ENCODE measurements at regions not wholly inside any gene's neighbourhood (a gene's known extent, or its start where the extent isn't known, plus 50 kb on each side); places are given as distances from the start of the nearest gene placed in this dataset.

- H3K4me3 ChIP-seq (ENCODE audit: low read length) = no peak overlapping the region
- no peak for DNase-seq
- 40% methylated on average over 1 of the region's 5 CpGs for WGBS (ENCODE audit: insufficient coverage)
- H3K27ac ChIP-seq (ENCODE audit: low read length) = no peak overlapping the region
- peaks cover 8% of the 10 kb centered on the region for H3K9me3 ChIP-seq (replicated peaks; ENCODE audit: control insufficient read depth, low read depth, low read length)
- no peaks in the 10 kb centered on the region for H3K36me3 ChIP-seq (ENCODE audit: control insufficient read depth, insufficient read depth, low read length)
- no peaks in the 10 kb centered on the region for H3K4me1 ChIP-seq (ENCODE audit: control insufficient read depth, insufficient read depth, low read length)
- no peaks in the 10 kb centered on the region for H3K27me3 ChIP-seq (ENCODE audit: control insufficient read depth, insufficient read depth, low read length)
These were observed 372.1 kb upstream of the RUNX1 start for GRCh38 chr21:35421221-35421620.

- no peaks in the 10 kb centered on the region for H3K27me3 ChIP-seq (ENCODE audit: control insufficient read depth, insufficient read depth, low read length)
- H3K9me3 ChIP-seq (replicated peaks; ENCODE audit: control insufficient read depth, low read depth, low read length) = peaks cover 8% of the 10 kb centered on the region
- H3K4me1 ChIP-seq (ENCODE audit: control insufficient read depth, insufficient read depth, low read length) = no peaks in the 10 kb centered on the region
- no peak for DNase-seq
- H3K27ac ChIP-seq (ENCODE audit: low read length) = no peak overlapping the region
- H3K36me3 ChIP-seq (ENCODE audit: control insufficient read depth, insufficient read depth, low read length) = no peaks in the 10 kb centered on the region
- H3K4me3 ChIP-seq (ENCODE audit: low read length) = no peak overlapping the region
- WGBS (ENCODE audit: insufficient coverage) = 100% methylated on average over 1 of the region's 2 CpGs
These were observed 371.6 kb upstream of the RUNX1 start for GRCh38 chr21:35420656-35421055.

DNA sequence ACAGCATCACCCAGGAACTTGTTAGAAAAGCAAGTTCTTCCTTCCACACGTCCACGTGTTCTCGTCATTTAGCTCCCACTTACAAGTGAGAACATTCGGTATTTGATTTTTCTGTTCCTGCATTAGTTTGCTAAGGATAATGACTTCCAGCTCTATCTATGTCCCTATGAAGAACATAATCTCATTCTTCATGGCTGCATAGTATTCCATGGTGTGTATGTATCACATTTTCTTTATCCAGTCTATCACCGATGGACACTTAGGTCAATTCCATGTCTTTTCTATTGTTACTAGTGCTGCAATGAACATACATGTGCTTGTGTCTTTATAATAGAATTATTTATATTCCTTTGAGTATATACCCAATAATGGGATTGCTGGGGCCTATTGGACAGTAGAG is 368.7 kb upstream of the RUNX1 start:
- Histone ChIP-seq H3K36me3 (ENCODE audit: control insufficient read depth, insufficient read depth, low read length) (no peaks in the 10 kb centered on the region), H3K27me3 (ENCODE audit: control insufficient read depth, insufficient read depth, low read length) (no peaks in the 10 kb centered on the region), H3K27ac (ENCODE audit: low read length) (no peak overlapping the region), H3K4me3 (ENCODE audit: low read length) (no peak overlapping the region), H3K4me1 (ENCODE audit: control insufficient read depth, insufficient read depth, low read length) (no peaks in the 10 kb centered on the region), H3K9me3 (replicated peaks; ENCODE audit: control insufficient read depth, low read depth, low read length) (peaks cover 8% of the 10 kb centered on the region)
- DNase-seq = no peak
- no CpG with 5 or more reads among the region's 5 CpGs for WGBS (ENCODE audit: insufficient coverage)

DNA sequence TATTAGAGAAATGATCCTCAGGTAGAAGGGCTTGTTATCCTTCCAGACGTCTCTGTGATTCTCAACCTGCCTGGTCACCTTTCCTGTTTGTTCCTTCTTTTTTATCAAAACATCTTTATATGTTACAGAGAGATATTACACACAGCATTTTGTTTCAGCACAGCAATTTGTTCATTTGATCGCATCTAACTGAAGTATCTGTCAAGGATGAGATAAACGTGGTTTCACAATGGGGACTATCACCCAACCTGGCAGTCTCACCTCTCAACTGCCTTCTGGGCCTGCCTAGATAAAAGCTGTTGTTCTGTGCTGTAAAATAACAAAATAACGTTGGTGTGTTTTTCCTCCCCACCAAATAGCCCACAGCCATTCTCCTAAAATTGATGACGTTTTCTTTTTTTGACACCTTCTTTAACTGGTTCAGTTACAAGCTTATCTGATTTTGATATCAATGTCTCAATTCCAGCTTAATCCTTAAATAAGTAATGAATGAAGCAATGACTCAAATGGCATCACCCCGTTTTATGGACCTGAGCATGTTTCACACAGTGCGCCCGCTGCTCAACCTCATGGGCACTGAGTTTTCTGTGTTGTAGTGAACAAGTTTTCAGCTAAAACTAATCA is 367.9 kb upstream of the RUNX1 start:
- H3K4me1 ChIP-seq (ENCODE audit: control insufficient read depth, insufficient read depth, low read length) = no peaks in the 10 kb centered on the region
- peaks cover 3% of the 10 kb centered on the region for H3K9me3 ChIP-seq (replicated peaks; ENCODE audit: control insufficient read depth, low read depth, low read length)
- H3K27ac ChIP-seq (ENCODE audit: low read length) = no peak overlapping the region
- H3K36me3 ChIP-seq (ENCODE audit: control insufficient read depth, insufficient read depth, low read length) = no peaks in the 10 kb centered on the region
- no peak overlapping the region for H3K4me3 ChIP-seq (ENCODE audit: low read length)
- WGBS (ENCODE audit: insufficient coverage) = no CpG with 5 or more reads among the region's 8 CpGs
- no peaks in the 10 kb centered on the region for H3K27me3 ChIP-seq (ENCODE audit: control insufficient read depth, insufficient read depth, low read length)
- no peak for DNase-seq

- Histone ChIP-seq H3K4me3 (ENCODE audit: low read length) (no peak overlapping the region), H3K36me3 (ENCODE audit: control insufficient read depth, insufficient read depth, low read length) (no peaks in the 10 kb centered on the region), H3K27me3 (ENCODE audit: control insufficient read depth, insufficient read depth, low read length) (no peaks in the 10 kb centered on the region), H3K9me3 (replicated peaks; ENCODE audit: control insufficient read depth, low read depth, low read length) (no peaks in the 10 kb centered on the region), H3K27ac (ENCODE audit: low read length) (no peak overlapping the region), H3K4me1 (ENCODE audit: control insufficient read depth, insufficient read depth, low read length) (no peaks in the 10 kb centered on the region)
- WGBS (ENCODE audit: insufficient coverage) = 59% methylated on average over 4 of the region's 7 CpGs
- DNase-seq = no peak
These were observed 365.5 kb upstream of the RUNX1 start for GRCh38 chr21:35414507-35415139.

DNA sequence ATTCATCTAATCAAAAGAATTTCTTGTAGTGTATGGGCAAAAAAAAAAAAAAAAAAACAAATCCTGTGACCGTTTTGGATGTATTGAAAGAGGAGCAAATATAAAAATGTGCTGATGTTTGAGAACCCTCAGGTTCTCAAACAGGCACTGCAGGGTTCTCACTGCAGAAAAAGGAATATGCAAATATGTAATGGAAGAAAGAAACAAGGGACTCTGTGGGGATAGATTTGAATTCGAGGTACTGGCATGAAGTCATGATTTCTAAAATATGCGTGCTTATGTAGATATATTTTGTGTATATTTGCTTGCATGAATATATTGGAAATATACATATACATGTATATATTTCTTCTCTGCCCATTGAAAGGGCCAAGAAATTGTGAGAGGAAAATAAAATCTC is 365.0 kb upstream of the RUNX1 start:
- Histone ChIP-seq H3K27me3 (ENCODE audit: control insufficient read depth, insufficient read depth, low read length) (no peaks in the 10 kb centered on the region), H3K36me3 (ENCODE audit: control insufficient read depth, insufficient read depth, low read length) (no peaks in the 10 kb centered on the region), H3K4me1 (ENCODE audit: control insufficient read depth, insufficient read depth, low read length) (no peaks in the 10 kb centered on the region), H3K9me3 (replicated peaks; ENCODE audit: control insufficient read depth, low read depth, low read length) (no peaks in the 10 kb centered on the region), H3K27ac (ENCODE audit: low read length) (no peak overlapping the region), H3K4me3 (ENCODE audit: low read length) (no peak overlapping the region)
- WGBS (ENCODE audit: insufficient coverage) = 100% methylated on average over 1 of the region's 3 CpGs
- DNase-seq = no peak

GRCh38 chr21:35412231-35412630 is 363.1 kb upstream of the RUNX1 start:
- DNase-seq = no peak
- no peaks in the 10 kb centered on the region for H3K9me3 ChIP-seq (replicated peaks; ENCODE audit: control insufficient read depth, low read depth, low read length)
- H3K27ac ChIP-seq (ENCODE audit: low read length) = no peak overlapping the region
- WGBS (ENCODE audit: insufficient coverage) = no CpG with 5 or more reads among the region's 3 CpGs
- H3K4me1 ChIP-seq (ENCODE audit: control insufficient read depth, insufficient read depth, low read length) = no peaks in the 10 kb centered on the region
- no peaks in the 10 kb centered on the region for H3K27me3 ChIP-seq (ENCODE audit: control insufficient read depth, insufficient read depth, low read length)
- H3K4me3 ChIP-seq (ENCODE audit: low read length) = no peak overlapping the region
- H3K36me3 ChIP-seq (ENCODE audit: control insufficient read depth, insufficient read depth, low read length) = no peaks in the 10 kb centered on the region

- 67% methylated on average over 1 of the region's 11 CpGs for WGBS (ENCODE audit: insufficient coverage)
- peaks cover 2% of the 10 kb centered on the region for H3K27me3 ChIP-seq (ENCODE audit: control insufficient read depth, insufficient read depth, low read length)
These were observed 362.3 kb upstream of the RUNX1 start for GRCh38 chr21:35411434-35411833.

DNA sequence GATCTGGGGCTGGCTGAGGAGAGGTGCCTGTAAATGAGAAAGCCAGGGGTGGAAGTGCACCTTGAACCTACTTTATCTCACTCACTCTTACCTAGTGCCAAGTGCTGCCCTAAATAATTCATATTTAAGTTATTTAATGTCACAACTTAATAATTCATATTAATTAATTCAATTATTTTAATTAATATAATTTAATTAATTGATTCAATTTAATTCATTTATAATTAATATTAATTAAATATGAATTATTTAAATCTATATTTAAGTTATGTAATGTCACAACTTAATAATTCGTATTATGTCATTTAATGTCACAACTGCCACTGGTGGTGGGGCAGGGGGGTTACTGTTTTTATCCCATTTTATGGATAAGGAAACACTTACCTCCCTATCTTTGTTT is 361.6 kb upstream of the RUNX1 start:
- no peaks in the 10 kb centered on the region for H3K36me3 ChIP-seq (ENCODE audit: control insufficient read depth, insufficient read depth, low read length)
- H3K9me3 ChIP-seq (replicated peaks; ENCODE audit: control insufficient read depth, low read depth, low read length) = no peaks in the 10 kb centered on the region
- peaks cover 2% of the 10 kb centered on the region for H3K27me3 ChIP-seq (ENCODE audit: control insufficient read depth, insufficient read depth, low read length)
- no CpG with 5 or more reads among the region's 1 CpG for WGBS (ENCODE audit: insufficient coverage)
- H3K4me3 ChIP-seq (ENCODE audit: low read length) = no peak overlapping the region
- no peak overlapping the region for H3K27ac ChIP-seq (ENCODE audit: low read length)
- DNase-seq = no peak
- H3K4me1 ChIP-seq (ENCODE audit: control insufficient read depth, insufficient read depth, low read length) = no peaks in the 10 kb centered on the region

More at GRCh38 chr21:35411434-35411833, 362.3 kb upstream of the RUNX1 start:
- H3K4me3 ChIP-seq (ENCODE audit: low read length) = no peak overlapping the region
- H3K36me3 ChIP-seq (ENCODE audit: control insufficient read depth, insufficient read depth, low read length) = no peaks in the 10 kb centered on the region
- H3K9me3 ChIP-seq (replicated peaks; ENCODE audit: control insufficient read depth, low read depth, low read length) = no peaks in the 10 kb centered on the region
- DNase-seq = no peak
- no peak overlapping the region for H3K27ac ChIP-seq (ENCODE audit: low read length)
- no peaks in the 10 kb centered on the region for H3K4me1 ChIP-seq (ENCODE audit: control insufficient read depth, insufficient read depth, low read length)

GRCh38 chr21:35410123-35410522 is 361.0 kb upstream of the RUNX1 start:
- no peak overlapping the region for H3K27ac ChIP-seq (ENCODE audit: low read length)
- H3K4me3 ChIP-seq (ENCODE audit: low read length) = no peak overlapping the region
- no peaks in the 10 kb centered on the region for H3K36me3 ChIP-seq (ENCODE audit: control insufficient read depth, insufficient read depth, low read length)
- H3K27me3 ChIP-seq (ENCODE audit: control insufficient read depth, insufficient read depth, low read length) = peaks cover 2% of the 10 kb centered on the region
- no peaks in the 10 kb centered on the region for H3K4me1 ChIP-seq (ENCODE audit: control insufficient read depth, insufficient read depth, low read length)
- WGBS (ENCODE audit: insufficient coverage) = no CpG with 5 or more reads among the region's 1 CpG
- no peaks in the 10 kb centered on the region for H3K9me3 ChIP-seq (replicated peaks; ENCODE audit: control insufficient read depth, low read depth, low read length)
- no peak for DNase-seq

GRCh38 chr21:35408401-35408800 is 359.3 kb upstream of the RUNX1 start:
- no peak overlapping the region for H3K4me3 ChIP-seq (ENCODE audit: low read length)
- no peaks in the 10 kb centered on the region for H3K36me3 ChIP-seq (ENCODE audit: control insufficient read depth, insufficient read depth, low read length)
- H3K9me3 ChIP-seq (replicated peaks; ENCODE audit: control insufficient read depth, low read depth, low read length) = no peaks in the 10 kb centered on the region
- H3K4me1 ChIP-seq (ENCODE audit: control insufficient read depth, insufficient read depth, low read length) = no peaks in the 10 kb centered on the region
- WGBS (ENCODE audit: insufficient coverage) = no CpG with 5 or more reads among the region's 2 CpGs
- H3K27ac ChIP-seq (ENCODE audit: low read length) = no peak overlapping the region
- H3K27me3 ChIP-seq (ENCODE audit: control insufficient read depth, insufficient read depth, low read length) = peaks cover 2% of the 10 kb centered on the region
- DNase-seq = no peak
